HG03139 (cell line): ENCODE measurements at regions not wholly inside any gene's neighbourhood (a gene's known extent, or its start where the extent isn't known, plus 50 kb on each side); places are given as distances from the start of the nearest gene placed in this dataset.
"Not testable (repeated sequence)": the region's sequence is repeated elsewhere in the genome, so short reads cannot be mapped to it uniquely, and the experiment has no call there.

ENCODE experiments used
- ATAC-seq: cut with Tn5 transposase; IDR thresholded peaks from one replicate; pipeline ENCODE4 v1.9.1; 2021; ENCODE audit not compliant: unreplicated experiment

GRCh38 chr9:135373820-135374219 lies 105.8 kb upstream of the PPP1R26 start:
- no peak for ATAC-seq

- no peak for ATAC-seq
Observed at GRCh38 chr9:135374591-135374990, 105.0 kb upstream of the PPP1R26 start.

- no peak for ATAC-seq
Observed at GRCh38 chr9:135375001-135375400, 104.6 kb upstream of the PPP1R26 start.

GRCh38 chr9:135376511-135377265 lies 102.9 kb upstream of the PPP1R26 start:
- ATAC-seq: no peak

GRCh38 chr9:135377431-135377830 lies 102.2 kb upstream of the PPP1R26 start:
- ATAC-seq: no peak

- no peak for ATAC-seq
Observed at GRCh38 chr9:135378751-135379150, 100.8 kb upstream of the PPP1R26 start.

GRCh38 chr9:135379540-135380267 lies 99.9 kb upstream of the PPP1R26 start:
- no peak for ATAC-seq

- no peak for ATAC-seq
Observed at GRCh38 chr9:135380311-135380960, 99.1 kb upstream of the PPP1R26 start.

- no peak for ATAC-seq
Observed at GRCh38 chr9:135381762-135382310, 97.7 kb upstream of the PPP1R26 start.

GRCh38 chr9:135384226-135384625 lies 95.4 kb upstream of the PPP1R26 start:
- no peak for ATAC-seq

- not testable (repeated sequence) for ATAC-seq
Observed at GRCh38 chr9:135384815-135385405, 94.7 kb upstream of the PPP1R26 start.

- no peak for ATAC-seq
Observed at GRCh38 chr9:135385793-135386192, 93.8 kb upstream of the PPP1R26 start.

- no peak for ATAC-seq
Observed at GRCh38 chr9:135387976-135388375, 91.6 kb upstream of the PPP1R26 start.

- ATAC-seq: no peak
Observed at GRCh38 chr9:135388530-135388929, 91.1 kb upstream of the PPP1R26 start.

- no peak for ATAC-seq
Observed at GRCh38 chr9:135391759-135392158, 87.8 kb upstream of the PPP1R26 start.

- no peak for ATAC-seq
Observed at GRCh38 chr9:135392511-135392910, 87.1 kb upstream of the PPP1R26 start.

GRCh38 chr9:135394131-135394530 lies 85.5 kb upstream of the PPP1R26 start:
- ATAC-seq: no peak

- no peak for ATAC-seq
Observed at GRCh38 chr9:135394699-135395645, 84.6 kb upstream of the PPP1R26 start.

GRCh38 chr9:135397142-135397541 lies 82.4 kb upstream of the PPP1R26 start:
- ATAC-seq: no peak

GRCh38 chr9:135399000-135399649 lies 80.5 kb upstream of the PPP1R26 start:
- ATAC-seq: no peak
